Glutamatergic neuron (in vitro differentiated cells): ENCODE measurements at regions not wholly inside any gene's neighbourhood (a gene's known extent, or its start where the extent isn't known, plus 50 kb on each side); places are given as distances from the start of the nearest gene placed in this dataset.

Experiments used
- DNase-seq: peaks from one replicate; pipeline ENCODE4 v3.0.0; 2022
- H3K27ac Mint-ChIP-seq: one replicate; pipeline ENCODE4 v1.8.0; 2020; ENCODE audit warnings: mild to moderate bottlenecking, mixed read lengths, inconsistent platforms; ENCODE audit not compliant: unreplicated experiment
- H3K27me3 Mint-ChIP-seq: one replicate; pipeline ENCODE4 v1.8.0; 2020; ENCODE audit warnings: mild to moderate bottlenecking, moderate library complexity, mixed read lengths, inconsistent platforms; ENCODE audit not compliant: unreplicated experiment
- H3K36me3 Mint-ChIP-seq: one replicate; pipeline ENCODE4 v1.8.0; 2020; ENCODE audit warnings: mild to moderate bottlenecking, mixed read lengths, inconsistent platforms; ENCODE audit not compliant: unreplicated experiment
- H3K4me1 Mint-ChIP-seq: one replicate; pipeline ENCODE4 v1.8.0; 2020; ENCODE audit warnings: mild to moderate bottlenecking, low read depth, mixed read lengths, inconsistent platforms; ENCODE audit not compliant: unreplicated experiment
- H3K4me3 Mint-ChIP-seq: one replicate; pipeline ENCODE4 v1.8.0; 2020; ENCODE audit warnings: mild to moderate bottlenecking, mixed read lengths, inconsistent platforms; ENCODE audit not compliant: unreplicated experiment
- H3K9me3 Mint-ChIP-seq: one replicate; pipeline ENCODE4 v1.8.0; 2020; ENCODE audit warnings: mild to moderate bottlenecking, moderate library complexity, mixed read lengths, inconsistent platforms; ENCODE audit not compliant: unreplicated experiment
- TF ChIP-seq, protein P1 (sequence below): fragments of 200-600 bp; sonication (generic); IDR thresholded peaks from one replicate; pipeline ENCODE4 v1.5.0; 2021; ENCODE audit not compliant: partially characterized antibody, unreplicated experiment

- Mint-ChIP-seq H3K4me1 (no peaks in the 10 kb centered on the region), H3K4me3 (no peak overlapping the region), H3K9me3 (peaks cover 29% of the 10 kb centered on the region), H3K36me3 (no peaks in the 10 kb centered on the region), H3K27ac (no peak overlapping the region), H3K27me3 (peaks cover 16% of the 10 kb centered on the region)
- TF ChIP-seq, protein P1, sequence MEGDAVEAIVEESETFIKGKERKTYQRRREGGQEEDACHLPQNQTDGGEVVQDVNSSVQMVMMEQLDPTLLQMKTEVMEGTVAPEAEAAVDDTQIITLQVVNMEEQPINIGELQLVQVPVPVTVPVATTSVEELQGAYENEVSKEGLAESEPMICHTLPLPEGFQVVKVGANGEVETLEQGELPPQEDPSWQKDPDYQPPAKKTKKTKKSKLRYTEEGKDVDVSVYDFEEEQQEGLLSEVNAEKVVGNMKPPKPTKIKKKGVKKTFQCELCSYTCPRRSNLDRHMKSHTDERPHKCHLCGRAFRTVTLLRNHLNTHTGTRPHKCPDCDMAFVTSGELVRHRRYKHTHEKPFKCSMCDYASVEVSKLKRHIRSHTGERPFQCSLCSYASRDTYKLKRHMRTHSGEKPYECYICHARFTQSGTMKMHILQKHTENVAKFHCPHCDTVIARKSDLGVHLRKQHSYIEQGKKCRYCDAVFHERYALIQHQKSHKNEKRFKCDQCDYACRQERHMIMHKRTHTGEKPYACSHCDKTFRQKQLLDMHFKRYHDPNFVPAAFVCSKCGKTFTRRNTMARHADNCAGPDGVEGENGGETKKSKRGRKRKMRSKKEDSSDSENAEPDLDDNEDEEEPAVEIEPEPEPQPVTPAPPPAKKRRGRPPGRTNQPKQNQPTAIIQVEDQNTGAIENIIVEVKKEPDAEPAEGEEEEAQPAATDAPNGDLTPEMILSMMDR: no peak
- no peak for DNase-seq
These were observed 525.6 kb downstream of the BRD1 start for GRCh38 chr22:49302150-49302460.

- Mint-ChIP-seq H3K9me3 (peaks cover 31% of the 10 kb centered on the region), H3K4me1 (no peaks in the 10 kb centered on the region), H3K36me3 (no peaks in the 10 kb centered on the region), H3K4me3 (no peak overlapping the region), H3K27ac (no peak overlapping the region), H3K27me3 (peaks cover 16% of the 10 kb centered on the region)
- TF ChIP-seq, protein P1: no peak
- DNase-seq: no peak
These were observed 526.1 kb downstream of the BRD1 start for GRCh38 chr22:49301398-49302149.

GRCh38 chr22:49300951-49301397, 526.7 kb downstream of the BRD1 start:
- no peak for DNase-seq
- Mint-ChIP-seq H3K27me3 (peaks cover 16% of the 10 kb centered on the region), H3K4me1 (no peaks in the 10 kb centered on the region), H3K27ac (no peak overlapping the region), H3K4me3 (no peak overlapping the region), H3K36me3 (no peaks in the 10 kb centered on the region), H3K9me3 (peaks cover 33% of the 10 kb centered on the region)
- TF ChIP-seq, protein P1: no peak

DNA sequence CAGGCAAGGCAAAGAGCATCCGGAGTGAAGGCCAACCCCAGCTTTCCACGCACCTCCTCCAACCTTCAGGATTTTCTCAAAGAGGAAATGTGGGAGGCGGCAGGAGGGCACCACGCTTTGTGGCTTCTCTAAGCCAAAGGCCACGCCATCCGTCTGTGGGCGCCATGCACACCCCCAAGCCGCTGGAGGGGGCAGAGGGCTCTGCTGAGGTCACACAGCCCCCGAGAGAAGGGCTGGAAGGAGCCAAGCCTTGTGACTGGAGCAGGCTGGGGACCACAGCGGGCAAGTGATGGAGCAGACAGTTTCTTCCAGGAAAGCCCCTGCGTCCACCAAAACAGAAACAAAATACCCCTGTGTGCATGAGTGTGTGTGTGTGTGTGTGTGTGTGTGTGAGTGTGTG, 527.4 kb downstream of the BRD1 start:
- Mint-ChIP-seq H3K27me3 (peaks cover 15% of the 10 kb centered on the region), H3K36me3 (peaks cover 5% of the 10 kb centered on the region), H3K4me1 (no peaks in the 10 kb centered on the region), H3K4me3 (no peak overlapping the region), H3K9me3 (peaks cover 33% of the 10 kb centered on the region), H3K27ac (no peak overlapping the region)
- no peak for DNase-seq
- TF ChIP-seq, protein P1: no peak

DNA sequence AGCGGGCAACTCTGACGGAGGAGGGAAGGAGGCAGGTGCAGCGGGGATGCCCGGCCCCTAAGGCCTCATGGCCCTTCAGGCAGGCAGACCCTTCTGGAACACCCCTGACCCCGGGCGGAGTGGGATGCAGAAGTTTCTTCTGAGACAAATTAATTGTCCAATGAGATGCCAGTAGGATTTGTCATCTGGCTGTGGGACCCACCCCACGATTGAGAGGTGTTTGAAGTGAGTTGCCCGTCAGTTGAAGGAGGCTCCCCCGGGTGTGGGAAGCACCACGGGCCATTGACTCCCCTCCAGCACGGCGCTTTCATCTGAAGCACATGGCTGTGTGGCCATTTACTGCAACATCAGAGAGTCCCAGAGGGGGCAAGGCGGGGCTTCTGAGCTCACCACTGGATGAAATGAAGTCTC, 527.8 kb downstream of the BRD1 start:
- H3K36me3 Mint-ChIP-seq: peaks cover 5% of the 10 kb centered on the region
- H3K27me3 Mint-ChIP-seq: peaks cover 15% of the 10 kb centered on the region
- DNase-seq: no peak
- peaks cover 33% of the 10 kb centered on the region for H3K9me3 Mint-ChIP-seq
- H3K4me3 Mint-ChIP-seq: no peak overlapping the region
- no peaks in the 10 kb centered on the region for H3K4me1 Mint-ChIP-seq
- H3K27ac Mint-ChIP-seq: no peak overlapping the region
- TF ChIP-seq, protein P1: no peak
